Choroid plexus epithelial cell (primary cell): ENCODE measurements at regions not wholly inside any gene's neighbourhood (a gene's known extent, or its start where the extent isn't known, plus 50 kb on each side); places are given as distances from the start of the nearest gene placed in this dataset.

Experiments used
- DNase-seq: peaks from one replicate; pipeline ENCODE4 v3.0.0-alpha.2; 2010; ENCODE audit warnings: low read depth
- H3K4me3 ChIP-seq: 2 replicates; pipeline ENCODE4 v1.5.1; 2011; ENCODE audit warnings: low read depth, mild to moderate bottlenecking, control low read depth, low read length, moderate library complexity
- CTCF ChIP-seq: conservative IDR thresholded peaks from 2 replicates; pipeline ENCODE4 v1.5.1; 2011; ENCODE audit warnings: low read depth, mild to moderate bottlenecking, control low read depth, inconsistent platforms, low read length, moderate library complexity

GRCh38 chrX:142005532-142005931, 101.8 kb downstream of the MAGEC1 start:
- no peak for TF ChIP-seq CTCF
- DNase-seq = no peak
- no peak overlapping the region for H3K4me3 ChIP-seq

DNA sequence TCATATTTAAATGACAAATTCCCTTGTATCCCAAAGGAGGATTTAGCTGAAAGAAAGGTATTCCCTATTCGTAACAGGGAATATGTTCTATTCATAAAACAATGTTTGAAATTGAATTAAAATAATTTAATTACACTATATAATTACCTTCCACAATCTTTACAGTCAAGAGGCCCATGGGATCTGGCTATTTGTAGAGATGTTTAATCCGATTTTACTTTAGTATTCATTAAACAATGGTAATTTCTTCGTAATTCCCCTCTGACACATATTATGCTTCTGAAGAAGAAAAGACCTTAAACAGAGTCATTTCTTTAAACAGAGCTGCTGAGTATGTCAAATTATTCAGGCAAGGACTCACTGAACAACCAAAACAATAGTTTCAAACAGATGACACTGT, 98.8 kb downstream of the MAGEC1 start:
- DNase-seq = no peak
- no peak overlapping the region for H3K4me3 ChIP-seq
- no peak for TF ChIP-seq CTCF

DNA sequence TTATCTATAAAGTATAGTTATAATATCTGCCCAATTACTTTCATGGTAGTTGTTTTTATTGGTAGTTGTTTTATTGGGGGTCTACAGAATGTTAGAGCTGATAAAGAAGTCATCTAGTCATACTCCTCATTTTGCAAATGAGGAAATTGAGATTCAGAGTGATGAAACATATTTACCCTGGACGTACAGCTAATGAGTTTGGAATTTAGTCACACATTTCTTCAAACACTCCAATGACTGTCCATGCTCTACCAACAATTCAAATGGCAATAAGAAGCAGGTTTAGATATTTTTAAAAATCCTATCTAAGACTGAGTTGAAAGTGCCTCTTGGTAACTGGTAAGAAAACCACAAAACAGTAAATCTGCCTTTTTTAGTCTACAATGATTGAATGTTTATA, 98.2 kb downstream of the MAGEC1 start:
- no peak for DNase-seq
- no peak for TF ChIP-seq CTCF
- H3K4me3 ChIP-seq = no peak overlapping the region

GRCh38 chrX:141989815-141990214, 86.1 kb downstream of the MAGEC1 start:
- peak; percentile 66 for DNase-seq
- no peak overlapping the region for H3K4me3 ChIP-seq
- TF ChIP-seq CTCF = no peak

- DNase-seq = peak; percentile 16
- no peak for TF ChIP-seq CTCF
- no peak overlapping the region for H3K4me3 ChIP-seq
These were observed 85.4 kb downstream of the MAGEC1 start for GRCh38 chrX:141989134-141989533.

DNA sequence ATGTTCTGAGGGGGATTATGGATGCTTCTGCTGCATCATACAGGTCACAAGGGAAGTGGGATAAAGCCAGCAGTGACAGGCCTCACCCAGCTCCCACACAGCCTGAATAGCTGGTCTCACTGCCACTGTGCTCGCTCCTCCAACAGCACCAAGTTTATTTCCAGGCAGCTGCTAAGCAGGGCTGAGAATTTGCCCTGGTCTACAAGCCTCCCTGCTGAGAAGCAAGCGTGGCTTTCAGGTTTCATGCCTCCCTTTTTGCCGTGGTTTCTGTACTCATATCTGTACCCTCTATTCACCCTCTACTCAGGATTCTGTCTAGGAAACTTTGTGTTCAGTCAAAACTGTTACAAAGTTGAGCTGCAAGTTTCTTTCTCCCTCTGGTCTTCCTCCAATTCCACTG, 78.6 kb downstream of the MAGEC1 start:
- DNase-seq = no peak
- TF ChIP-seq CTCF = no peak
- no peak overlapping the region for H3K4me3 ChIP-seq

- H3K4me3 ChIP-seq = no peak overlapping the region
- DNase-seq = no peak
- TF ChIP-seq CTCF = no peak
These were observed 72.1 kb downstream of the MAGEC1 start for GRCh38 chrX:141975839-141976238.
